Activated CD4-positive, alpha-beta T cell treated with anti-CD3 and anti-CD28 coated beads, Interleukin-2, Interleukin-6, amounts not matched to agents 100 ng/mL and 50 ng/mL, durations not matched to agents 16 hours and 8 hours (primary cell): ENCODE measurements at regions not wholly inside any gene's neighbourhood (a gene's known extent, or its start where the extent isn't known, plus 50 kb on each side); places are given as distances from the start of the nearest gene placed in this dataset.
"Not testable (repeated sequence)": the region's sequence is repeated elsewhere in the genome, so short reads cannot be mapped to it uniquely, and the experiment has no call there.

Experiments
- DNase-seq: peaks from one replicate; pipeline ENCODE4 v3.0.0-alpha.2; 2020

DNA sequence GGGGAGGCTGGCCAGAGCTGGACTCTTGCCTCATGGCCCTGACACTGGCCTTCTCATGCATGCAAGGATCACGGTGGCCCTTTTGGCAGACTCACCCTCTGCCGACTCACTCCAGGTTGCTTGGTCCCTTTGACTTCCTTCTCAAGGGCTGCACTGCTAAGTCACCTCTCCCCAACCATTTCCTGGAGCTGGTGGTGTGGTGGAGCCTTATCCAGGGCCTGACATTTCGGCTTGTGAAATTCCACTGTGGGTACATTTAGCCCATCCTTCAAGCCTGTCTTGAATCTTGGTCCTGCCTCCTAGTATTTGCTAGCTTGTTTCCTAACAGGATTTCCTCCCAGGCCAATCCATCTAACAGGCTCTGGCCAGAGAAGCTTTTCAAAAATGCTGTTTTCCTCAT, 52.6 kb upstream of the JUN start:
- DNase-seq: no peak

DNA sequence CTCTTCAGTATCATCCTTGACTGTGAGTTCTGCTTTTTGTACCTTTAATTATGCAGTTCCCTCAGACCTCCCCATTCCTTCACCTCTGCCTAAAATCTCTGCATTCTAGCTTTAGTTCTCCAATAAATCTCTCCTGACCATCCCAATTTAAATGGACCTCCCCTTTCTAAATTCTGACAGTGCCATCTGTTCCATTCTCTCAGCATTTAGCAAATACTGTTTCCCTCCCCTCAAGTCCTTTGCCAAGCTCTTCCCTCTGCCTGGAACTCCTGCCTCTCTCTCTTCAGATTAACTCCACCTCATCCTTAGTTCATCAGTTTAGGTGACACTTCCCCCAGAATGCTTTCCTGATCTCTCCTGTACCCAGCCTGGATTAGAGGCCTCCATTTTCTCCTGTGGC, 54.0 kb upstream of the JUN start:
- DNase-seq: no peak

DNA sequence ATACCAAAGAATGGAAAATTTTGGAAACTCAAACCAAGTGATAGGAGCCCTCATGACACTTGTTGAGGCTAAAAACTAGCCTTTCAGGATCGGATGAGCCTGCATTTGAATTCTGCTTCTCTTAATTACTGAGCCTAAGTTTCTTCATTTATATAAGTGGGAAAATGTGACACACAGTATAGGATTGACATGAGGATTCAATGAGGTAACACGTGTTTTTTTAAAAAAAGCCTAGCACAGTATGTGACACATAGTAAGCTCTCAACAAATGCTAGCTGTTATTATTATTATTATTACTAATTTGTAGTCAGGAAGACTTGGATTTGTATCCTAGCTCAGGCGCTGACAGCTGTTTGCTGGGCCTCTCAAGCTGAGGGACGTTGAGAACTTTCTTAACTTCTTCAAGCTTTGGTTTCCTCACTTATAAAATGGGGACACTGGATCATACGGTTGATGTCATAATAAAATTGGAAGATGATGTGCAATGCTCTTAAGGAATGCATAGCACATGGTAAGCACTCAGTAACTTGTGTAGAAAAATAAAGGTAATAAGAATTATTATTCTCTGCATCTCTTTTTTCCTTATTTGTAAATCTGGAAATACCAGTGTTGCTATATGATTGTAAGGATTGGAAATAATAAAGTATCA, 55.4 kb upstream of the JUN start:
- DNase-seq: no peak

DNA sequence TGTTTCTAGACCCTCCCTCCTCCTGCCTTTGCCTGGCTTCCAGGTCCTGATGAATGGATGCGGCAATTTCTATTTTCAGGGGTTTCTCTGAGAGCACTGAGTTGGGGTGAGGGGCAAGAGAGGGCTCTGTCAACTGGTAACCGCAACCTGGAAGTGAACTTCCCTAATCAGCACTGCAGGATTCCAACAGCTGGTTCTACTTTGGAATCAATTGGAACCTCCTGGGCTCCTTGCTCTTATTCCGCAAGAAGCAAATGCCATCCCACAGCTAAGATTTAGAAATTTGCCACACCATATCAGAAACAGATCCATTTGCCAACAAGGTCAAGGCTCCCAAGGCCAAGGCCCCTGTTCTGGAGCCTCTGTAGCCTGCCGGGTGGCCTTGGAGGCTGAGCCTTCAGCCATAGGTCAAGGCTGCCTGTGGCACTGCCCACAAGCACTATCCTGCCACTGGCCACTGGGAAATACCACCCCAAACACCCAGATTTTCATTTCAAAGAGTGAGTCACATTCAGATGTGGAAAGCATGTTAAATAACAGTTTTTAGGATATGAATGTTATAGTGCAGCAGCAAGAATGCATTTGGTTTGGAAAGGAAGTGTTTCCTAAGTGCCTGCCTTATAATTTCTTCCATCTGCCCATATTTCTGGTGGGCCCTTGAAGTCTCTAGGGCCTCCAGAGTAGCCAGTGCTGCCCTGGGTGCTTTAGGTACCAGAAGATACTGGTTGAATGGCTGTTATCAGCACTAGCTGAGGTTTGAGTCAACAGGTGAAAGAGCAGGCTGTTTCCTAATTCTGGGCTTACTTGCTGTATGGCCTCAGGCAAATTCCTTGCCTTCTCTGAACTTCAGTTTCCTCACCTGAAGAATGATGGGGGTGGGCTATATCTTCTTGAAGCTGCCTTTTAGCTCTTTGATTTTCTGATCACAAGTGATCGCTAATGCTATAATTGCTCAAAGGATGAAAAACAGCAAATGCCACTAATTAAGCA, 56.3 kb upstream of the JUN start:
- DNase-seq: no peak

DNA sequence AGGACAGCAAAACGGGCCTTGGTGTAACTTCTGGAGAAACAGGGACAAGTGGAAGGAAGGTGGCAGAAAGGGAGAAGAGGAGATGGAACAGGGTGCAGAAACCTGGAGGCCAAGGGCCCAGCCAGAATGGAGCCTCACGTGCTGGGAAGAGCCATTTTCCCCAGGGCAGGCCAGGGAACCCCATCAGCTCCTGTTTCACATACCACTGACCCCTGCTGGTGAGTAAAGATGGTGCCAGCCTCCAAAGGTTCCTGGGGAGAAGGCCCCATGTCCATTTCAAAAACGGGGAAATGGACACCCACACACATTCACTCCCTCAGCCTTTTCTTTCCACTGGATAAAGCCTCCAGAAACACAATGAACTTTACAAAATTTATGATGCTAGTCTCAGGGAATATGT, 57.6 kb upstream of the JUN start:
- peak; percentile 13 for DNase-seq

DNA sequence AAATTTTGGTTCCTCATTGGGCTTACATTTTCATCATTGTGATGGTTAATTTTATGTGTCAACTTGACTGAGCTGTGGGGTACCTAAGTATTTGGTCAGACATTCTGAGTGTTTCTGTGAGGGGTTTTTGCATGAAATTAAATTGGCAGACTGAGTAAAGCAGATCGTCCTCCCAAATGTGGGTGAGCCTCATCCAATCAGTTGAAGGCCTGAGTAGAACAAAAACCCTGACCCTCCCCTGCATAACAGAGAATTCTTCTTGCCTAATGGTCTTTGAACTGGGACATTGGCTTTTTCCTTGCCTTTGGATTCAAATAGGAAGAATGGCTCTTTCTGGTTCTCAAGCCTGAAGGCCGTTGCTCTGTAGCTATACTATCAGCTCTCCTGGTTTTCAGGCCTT, 59.1 kb upstream of the JUN start:
- no peak for DNase-seq

DNA sequence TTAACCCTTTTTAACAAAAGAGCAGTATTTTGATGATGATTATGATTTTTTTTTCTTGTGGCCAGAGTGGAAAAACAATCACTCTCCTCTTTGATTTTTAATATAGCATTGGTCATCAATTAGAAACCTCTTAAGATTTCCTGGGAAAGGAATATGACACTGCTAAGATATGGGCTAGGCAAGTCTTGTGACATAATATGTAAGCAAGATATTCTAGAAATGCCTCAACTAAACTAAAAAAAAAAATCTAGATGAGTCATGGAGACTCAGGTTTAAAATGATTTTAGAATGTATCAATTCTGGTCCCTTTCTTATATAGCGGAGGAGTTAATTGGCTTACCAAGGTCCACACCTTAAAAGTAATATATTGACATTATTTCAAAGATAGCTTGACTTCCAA, 60.3 kb upstream of the JUN start:
- no peak for DNase-seq

DNA sequence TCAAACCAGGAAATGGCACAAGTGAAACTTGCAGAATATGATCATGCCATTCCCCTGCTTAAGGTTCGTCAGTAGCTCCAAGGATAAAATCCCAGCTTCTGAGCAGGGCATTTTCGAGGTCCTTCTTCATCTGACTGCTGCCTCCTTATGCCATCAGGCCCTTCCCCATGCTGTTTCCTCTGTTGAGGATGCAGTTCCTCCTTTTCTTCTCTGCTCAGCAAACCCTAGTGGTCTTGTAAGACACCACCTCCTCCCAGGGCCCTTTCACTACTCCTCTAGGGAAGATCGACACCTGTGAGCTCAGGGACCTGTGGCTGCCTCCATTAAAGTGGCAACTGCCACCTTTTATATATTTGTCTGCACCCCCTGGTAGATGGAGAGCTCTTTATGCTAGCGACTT, 62.1 kb upstream of the JUN start:
- no peak for DNase-seq

DNA sequence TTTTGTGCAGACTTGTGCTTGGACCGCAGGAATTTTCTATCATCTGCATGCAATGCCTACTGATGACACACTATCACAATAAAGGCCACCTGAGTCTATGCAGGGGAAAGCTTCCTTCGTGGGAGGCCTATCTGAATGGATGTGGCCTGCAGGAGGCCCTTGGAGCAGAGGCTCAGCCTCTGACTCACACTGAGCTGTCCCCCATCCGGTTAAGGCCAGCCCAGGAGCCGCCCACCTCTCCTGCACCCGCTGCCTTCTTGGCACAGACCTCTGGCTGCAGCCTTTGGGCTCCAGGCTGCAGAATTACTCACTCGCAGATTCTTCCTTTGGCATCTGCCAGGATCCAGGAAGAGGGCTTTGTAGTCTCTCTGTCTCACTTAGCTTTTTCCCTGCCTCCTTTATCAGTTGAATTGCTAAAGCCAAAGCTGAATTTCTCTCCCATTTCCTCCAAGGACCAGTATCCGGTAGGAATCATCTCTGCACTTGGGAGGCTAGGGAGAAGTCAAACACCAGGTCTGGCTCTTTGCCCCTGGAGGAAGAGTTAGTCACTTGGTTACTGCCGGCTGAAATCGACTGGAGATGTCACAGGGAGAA, 65.1 kb upstream of the JUN start:
- DNase-seq: no peak

DNA sequence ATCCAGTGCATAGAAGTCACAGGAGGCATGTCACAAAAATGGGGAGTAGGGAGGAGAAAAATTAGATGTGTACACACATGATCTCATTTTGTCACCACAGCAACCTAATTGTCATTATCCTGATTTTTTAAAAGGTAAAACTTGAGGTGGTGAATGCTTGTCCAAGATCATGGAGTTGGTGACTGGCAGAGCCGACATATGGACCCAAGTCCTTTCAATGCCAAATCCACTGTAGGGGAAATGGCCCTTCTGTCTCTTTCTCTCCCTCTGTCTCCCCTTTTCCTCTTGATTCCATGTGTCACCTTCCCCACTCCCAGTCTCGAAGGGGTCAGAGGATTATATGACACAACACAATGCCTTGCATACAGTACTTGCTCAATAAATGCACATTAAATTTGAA, 65.7 kb upstream of the JUN start:
- DNase-seq: no peak

DNA sequence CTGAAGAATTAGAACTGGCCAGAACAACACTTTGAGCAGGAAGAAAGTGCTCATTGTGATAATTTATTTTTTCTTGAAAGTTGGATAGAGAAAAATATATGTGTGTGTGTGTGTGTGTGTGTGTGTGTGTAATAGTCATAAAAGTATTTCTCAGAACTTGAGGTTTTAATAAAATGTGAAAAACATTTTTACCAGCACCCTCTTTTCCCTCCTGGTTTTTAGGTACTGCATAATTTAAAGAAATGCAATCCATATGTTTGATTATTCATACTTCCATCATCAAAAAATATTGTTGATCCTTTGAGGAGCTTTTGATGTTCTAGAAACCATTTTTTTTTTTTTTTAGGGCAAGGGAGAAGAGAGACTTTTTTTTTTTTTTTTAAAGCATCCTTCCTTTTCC, 66.8 kb upstream of the JUN start:
- DNase-seq: no peak

DNA sequence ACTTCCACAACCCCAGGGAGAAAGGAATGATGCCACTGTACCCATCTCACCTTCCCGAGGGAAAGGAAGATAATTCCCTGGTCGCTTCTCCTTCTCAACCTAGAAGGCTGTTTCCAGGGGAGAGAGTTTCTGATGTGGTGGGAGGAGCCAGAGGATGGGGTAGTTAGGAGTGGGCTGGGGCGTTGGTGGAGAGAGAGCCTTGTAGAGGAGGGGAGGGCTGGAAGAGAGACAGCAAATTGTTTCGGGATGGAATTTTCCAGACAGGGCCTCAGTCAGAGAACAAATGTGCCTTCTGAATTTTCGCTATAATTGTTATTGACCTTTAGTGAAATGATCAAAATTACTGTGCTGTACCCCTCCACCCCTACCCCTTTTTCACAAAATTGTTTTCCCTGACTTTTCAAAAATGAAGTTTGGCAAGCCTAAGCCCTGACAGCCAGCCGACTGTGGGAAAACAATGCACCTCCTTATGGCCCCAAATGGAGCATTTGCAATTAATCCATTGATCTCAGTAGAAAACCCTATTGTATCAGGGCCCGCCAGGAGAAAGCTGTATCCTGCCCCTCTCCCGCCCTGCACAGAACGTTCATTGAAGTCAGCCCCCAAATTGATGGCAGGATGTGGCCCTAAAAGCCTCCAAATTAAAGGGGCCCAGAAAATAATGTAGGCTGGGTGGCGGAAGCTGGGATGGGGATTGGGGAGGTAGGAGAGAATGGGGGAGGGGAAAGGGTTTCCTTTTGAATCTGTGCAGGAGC, 69.1 kb upstream of the JUN start:
- DNase-seq: no peak

DNA sequence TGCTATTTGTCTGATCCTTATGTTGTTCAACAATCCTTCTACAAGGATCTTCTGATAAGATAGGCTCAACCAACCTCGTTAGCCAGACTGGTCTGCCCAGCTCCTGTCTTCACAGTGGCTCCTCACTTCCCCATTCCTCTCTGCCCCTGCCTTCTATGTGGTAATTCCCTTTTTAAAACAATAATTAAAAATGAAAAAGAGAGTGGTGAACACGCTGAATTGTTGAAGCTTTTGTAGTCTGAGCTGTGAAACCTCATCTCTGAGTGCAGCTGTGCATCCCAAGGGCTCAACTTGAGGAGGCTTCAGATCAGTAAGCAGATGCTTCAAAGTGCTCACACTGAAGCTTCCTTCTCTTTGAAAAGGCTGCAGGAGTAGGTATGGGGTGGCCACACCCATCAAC, 70.7 kb upstream of the JUN start:
- DNase-seq: no peak

DNA sequence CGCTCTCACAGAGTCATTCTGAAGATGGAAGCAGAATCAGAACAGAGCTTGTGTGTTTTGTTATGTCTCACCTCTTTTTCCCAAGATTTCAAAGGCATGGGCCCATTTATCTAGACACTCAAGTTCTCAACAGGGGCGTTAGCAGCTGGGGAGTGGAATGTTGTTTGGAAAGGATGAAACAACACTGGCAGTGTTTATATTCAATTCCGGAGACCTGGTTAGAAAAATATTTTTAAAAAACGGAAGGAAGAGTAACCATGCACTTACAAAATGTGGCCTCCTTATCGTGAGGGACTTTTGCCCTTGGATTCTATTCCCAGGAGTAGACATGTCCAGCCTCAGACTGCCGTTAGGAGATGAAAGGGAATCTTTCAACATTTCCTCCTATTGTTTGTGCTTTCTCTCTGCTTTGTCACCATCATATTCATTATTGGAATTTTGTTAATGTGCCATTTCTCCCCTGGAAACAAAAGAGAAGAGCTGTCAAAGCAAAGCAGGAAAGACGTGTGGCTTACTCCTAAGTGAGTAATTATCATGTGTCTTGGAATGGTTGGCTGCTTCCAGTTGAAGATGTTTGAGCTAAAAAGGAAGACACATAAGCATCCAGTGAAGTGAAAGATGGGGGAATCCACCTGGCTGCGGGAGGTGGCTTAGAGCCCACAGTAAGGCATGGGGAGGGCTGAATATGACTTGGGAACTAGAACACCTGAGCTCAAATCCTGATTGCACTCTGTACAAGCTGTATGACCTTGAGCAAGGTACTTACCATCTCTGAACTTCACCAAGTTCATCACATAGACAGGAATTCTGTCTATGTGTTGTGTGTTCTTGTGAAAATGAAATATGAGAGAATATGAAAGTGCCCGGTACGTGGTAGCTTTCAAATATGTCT, 71.7 kb upstream of the JUN start:
- no peak for DNase-seq

DNA sequence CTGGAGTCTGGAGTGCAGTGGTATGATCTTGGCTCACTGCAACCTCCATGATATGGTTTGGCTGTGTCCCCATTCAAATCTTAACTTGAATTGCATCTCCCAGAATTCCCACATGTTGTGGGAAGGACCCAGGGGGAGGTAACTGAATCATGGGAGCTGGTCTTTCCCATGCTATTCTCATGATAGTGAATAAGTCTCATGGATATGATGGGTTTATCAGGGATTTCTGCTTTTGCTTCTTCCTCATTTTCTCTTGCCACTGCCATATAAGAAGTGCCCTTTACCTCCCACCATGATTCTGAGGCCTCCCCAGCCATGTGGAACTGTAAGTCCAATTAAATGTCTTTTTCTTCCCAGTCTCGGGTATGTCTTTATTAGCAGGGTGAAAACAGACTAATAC, 72.4 kb upstream of the JUN start:
- not testable (repeated sequence) for DNase-seq

DNA sequence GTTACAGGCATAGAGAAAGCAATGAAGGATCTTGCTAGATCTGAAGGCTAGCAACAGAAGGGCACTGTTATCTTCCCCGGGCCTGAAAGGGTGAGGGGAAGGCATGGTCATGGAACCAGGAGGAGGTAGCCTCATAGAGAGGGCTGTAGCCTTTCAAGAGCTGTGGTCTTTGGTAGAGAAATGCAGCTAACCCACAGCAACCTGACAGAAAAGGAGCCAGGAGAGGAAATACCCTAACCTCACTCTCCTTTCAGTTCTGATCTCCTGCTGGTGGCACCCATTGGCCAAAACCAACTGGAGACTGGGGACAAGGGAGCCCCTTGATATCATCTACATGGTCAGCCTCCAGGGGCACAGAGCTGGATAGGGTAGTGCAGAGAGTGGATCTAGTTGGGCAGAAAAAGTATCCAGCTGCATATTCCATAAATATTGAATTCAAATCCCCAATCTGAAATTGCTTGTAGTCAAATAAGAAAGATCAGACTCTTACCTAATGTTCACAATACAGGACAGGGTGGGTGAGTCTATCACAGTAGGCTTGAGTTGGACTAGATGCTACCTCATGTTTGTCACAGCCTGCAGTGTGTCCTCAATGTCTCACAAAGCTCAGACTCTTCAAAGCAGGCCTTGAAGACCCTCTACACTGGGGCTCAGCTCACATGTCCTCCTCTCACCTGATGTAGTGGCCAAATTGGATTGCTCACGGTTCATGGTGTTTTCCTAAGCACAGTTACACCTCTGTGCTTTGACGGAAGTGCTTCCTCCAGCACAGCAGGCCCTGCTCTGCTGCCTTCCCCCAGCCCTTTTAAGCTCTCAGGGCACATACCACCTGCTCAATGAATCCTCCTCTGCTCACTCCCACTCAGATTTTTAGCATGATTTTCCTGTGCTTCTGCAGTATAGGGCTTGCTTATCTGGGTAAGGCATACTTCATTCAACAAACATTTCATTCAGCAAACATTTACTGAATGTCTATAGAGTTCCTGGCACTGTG, 74.1 kb upstream of the JUN start:
- peak; percentile 35 for DNase-seq

DNA sequence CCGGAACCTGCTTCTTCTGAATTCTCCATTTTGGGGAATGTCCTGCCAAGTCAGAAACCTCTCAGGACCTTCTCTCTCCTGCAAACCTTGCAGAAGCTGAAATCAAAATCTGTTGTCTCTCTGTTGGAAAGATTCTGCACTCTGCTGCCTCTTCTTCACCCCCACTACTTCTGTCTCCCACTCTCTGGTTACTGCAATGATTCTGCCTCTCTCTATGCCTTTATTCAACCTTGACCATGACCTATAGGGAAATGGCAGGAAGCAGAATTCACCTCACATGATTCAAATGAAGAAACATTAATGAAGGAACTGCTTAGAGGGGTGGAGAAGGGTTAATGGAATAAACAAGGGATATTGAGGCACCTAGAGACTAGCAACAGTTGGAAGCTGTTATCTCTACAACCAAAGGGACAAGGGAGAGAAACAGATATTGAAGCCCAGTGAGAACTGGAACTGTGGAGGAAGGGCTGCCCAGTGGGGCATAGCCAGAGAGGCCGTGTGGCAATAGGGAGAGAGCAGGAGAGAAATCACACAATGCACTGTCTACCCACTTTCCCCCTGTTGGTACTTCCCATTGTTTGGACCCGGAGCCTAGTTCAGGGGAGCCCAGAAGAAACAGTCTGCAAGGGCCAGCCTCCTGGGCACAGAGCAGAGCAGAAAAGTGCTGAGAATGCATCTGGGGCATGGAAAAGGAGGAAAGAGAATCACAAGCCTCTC, 76.1 kb upstream of the JUN start:
- no peak for DNase-seq

DNA sequence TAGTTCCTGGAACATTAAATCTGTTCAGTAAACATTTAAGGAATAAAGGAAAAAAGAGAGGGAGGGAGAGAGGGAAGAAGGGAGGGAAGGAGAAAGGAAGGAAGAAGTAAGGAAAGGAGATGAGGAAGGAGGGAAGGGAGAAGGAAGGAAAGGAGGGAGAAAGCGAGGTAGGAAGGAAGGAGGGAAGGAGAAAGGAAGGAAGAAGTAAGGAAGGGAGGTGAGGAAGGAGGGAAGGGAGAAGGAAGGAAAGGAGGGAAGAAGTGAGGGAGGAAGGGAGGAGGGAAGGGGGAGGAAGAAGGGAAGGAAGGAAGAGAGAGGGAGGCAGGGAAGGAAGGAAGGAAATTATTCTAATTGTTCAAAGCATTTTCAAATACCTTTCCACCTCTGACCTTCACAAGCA, 77.2 kb upstream of the JUN start:
- no peak for DNase-seq

DNA sequence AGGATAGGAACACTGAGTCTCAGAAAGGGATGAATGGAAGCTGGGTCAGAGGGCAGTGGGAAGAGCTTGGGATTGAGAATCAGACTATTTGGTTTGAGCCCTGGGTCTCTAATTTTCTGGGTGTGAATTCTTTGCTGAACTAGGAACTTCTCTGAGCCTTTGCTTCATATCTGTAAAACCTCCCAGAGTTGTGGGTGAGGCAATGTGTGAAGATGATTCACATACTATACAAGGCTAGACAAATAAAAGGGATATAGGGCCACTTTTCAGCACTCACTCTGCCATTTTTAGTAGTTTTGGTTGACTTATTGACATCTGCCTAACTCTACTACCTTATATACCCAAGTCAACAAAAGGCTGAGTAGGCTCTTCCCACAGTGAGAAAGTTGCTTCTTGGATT, 77.7 kb upstream of the JUN start:
- DNase-seq: no peak

DNA sequence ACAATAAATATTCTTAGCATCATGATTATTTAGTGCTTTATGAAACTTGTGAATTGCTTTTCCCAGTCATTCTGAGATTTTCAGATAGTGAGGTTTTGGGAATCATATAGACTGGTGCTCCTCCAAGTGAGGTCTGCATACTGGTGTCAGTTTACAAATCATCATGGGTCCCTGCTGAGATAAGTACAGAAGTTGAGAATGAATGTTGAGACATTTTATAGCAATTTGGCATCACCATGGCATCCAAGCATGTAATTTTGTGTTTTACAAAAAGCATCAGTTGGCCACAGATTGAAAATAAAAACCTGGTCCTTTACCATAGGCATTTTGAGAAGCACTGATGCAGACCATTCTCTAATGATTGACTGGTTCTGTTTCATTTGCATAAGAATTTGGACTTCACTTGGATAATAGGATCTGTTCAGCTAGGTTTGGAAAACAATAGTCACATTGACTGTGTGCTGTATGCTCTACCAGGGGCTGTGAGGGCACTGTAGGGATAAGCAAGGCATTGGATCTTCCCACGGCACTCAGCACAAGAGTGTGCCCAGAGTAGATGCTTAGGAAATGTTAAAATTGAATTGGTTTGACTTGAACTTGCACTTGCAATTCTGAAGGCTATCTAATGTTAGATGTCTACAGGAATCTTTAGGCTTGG, 79.0 kb upstream of the JUN start:
- DNase-seq: no peak
